ENCODE measurements at regions not wholly inside any gene's neighbourhood (a gene's known extent, or its start where the extent isn't known, plus 50 kb on each side); places are given as distances from the start of the nearest gene placed in this dataset.

- DNase-seq (ENCODE audit: low read depth in 4 of 4, low spot score in 3 of 4), result no peak
These were observed 436.4 kb downstream of the EPHA4 start for GRCh38 chr2:221135699-221136098.

GRCh38 chr2:221137385-221137784, 434.7 kb downstream of the EPHA4 start:
- DNase-seq (ENCODE audit: low read depth in 4 of 4, low spot score in 3 of 4), result no peak

- no peak for DNase-seq (ENCODE audit: low read depth in 4 of 4, low spot score in 3 of 4)
These were observed 429.8 kb downstream of the EPHA4 start for GRCh38 chr2:221142341-221142740.

GRCh38 chr2:221143231-221143630, 428.9 kb downstream of the EPHA4 start:
- no peak for DNase-seq (ENCODE audit: low read depth in 4 of 4, low spot score in 3 of 4)

- no peak for DNase-seq (ENCODE audit: low read depth in 4 of 4, low spot score in 3 of 4)
These were observed 427.2 kb downstream of the EPHA4 start for GRCh38 chr2:221144909-221145308.

GRCh38 chr2:221145396-221145795, 426.7 kb downstream of the EPHA4 start:
- DNase-seq (ENCODE audit: low read depth in 4 of 4, low spot score in 3 of 4), result no peak

- no peak for DNase-seq (ENCODE audit: low read depth in 4 of 4, low spot score in 3 of 4)
These were observed 418.9 kb downstream of the EPHA4 start for GRCh38 chr2:221153226-221153625.

GRCh38 chr2:221154176-221154575, 417.9 kb downstream of the EPHA4 start:
- DNase-seq (ENCODE audit: low read depth in 4 of 4, low spot score in 3 of 4), result no peak

- no peak for DNase-seq (ENCODE audit: low read depth in 4 of 4, low spot score in 3 of 4)
These were observed 415.9 kb downstream of the EPHA4 start for GRCh38 chr2:221156062-221156734.

GRCh38 chr2:221161186-221161585, 410.9 kb downstream of the EPHA4 start:
- DNase-seq (ENCODE audit: low read depth in 4 of 4, low spot score in 3 of 4), result no peak

- no peak for DNase-seq (ENCODE audit: low read depth in 4 of 4, low spot score in 3 of 4)
These were observed 405.8 kb downstream of the EPHA4 start for GRCh38 chr2:221166292-221166691.

GRCh38 chr2:221167561-221167960, 404.5 kb downstream of the EPHA4 start:
- DNase-seq (ENCODE audit: low read depth in 4 of 4, low spot score in 3 of 4), result no peak

- no peak for DNase-seq (ENCODE audit: low read depth in 4 of 4, low spot score in 3 of 4)
These were observed 402.4 kb downstream of the EPHA4 start for GRCh38 chr2:221169724-221170123.

GRCh38 chr2:221170548-221170947, 401.6 kb downstream of the EPHA4 start:
- DNase-seq (ENCODE audit: low read depth in 4 of 4, low spot score in 3 of 4), result no peak

GRCh38 chr2:221176667-221177066, 395.4 kb downstream of the EPHA4 start:
- no peak for DNase-seq (ENCODE audit: low read depth in 4 of 4, low spot score in 3 of 4)

- DNase-seq (ENCODE audit: low read depth in 4 of 4, low spot score in 3 of 4), result no peak
These were observed 394.0 kb downstream of the EPHA4 start for GRCh38 chr2:221178139-221178538.

- no peak for DNase-seq (ENCODE audit: low read depth in 4 of 4, low spot score in 3 of 4)
These were observed 385.2 kb downstream of the EPHA4 start for GRCh38 chr2:221186873-221187272.

GRCh38 chr2:221189431-221190067, 382.6 kb downstream of the EPHA4 start:
- DNase-seq (ENCODE audit: low read depth in 4 of 4, low spot score in 3 of 4), result no peak

- DNase-seq (ENCODE audit: low read depth in 4 of 4, low spot score in 3 of 4), result no peak
These were observed 376.3 kb downstream of the EPHA4 start for GRCh38 chr2:221195829-221196228.

- DNase-seq (ENCODE audit: low read depth in 4 of 4, low spot score in 3 of 4), result no peak
These were observed 374.8 kb downstream of the EPHA4 start for GRCh38 chr2:221197225-221197856.

- no peak for DNase-seq (ENCODE audit: low read depth in 4 of 4, low spot score in 3 of 4)
These were observed 373.8 kb downstream of the EPHA4 start for GRCh38 chr2:221198309-221198708.

Data from right renal pelvis (tissue), 4 donors.